ENCODE measurements at regions not wholly inside any gene's neighbourhood (a gene's known extent, or its start where the extent isn't known, plus 50 kb on each side); places are given as distances from the start of the nearest gene placed in this dataset.

DNA sequence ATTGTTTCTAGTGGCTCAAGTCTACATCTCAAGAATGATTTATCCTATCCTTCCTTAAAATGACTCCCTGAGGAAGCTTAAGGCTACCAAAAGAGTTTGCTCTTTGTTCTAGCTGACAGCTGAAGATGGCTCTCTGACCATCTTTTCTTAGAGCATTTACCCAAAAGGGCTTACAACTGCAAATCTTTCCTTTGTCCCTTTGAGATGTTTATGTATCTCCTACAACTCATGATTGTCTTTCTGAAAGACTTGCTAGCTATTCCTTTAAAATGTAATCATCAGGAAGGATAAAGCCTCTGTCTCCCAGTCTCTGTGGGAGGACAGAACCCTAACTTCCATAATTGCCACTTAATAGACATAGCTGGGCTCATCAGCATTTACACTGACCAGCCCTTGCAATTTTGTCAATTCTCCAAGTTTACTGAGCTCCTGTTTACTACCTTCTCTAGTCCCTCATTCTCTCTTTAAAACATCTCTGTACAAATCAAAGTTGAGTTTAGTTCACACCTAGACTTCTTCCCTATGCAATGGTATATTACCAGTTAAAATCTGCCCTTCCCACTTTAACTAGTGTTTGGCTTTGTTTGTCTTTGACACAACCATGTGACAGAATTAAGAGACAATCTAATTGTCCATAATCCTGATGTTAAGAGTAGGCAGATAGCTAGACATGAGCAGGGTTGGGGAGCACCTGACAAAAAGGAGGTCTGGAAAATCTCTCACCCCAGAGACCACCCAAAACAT is 188.2 kb downstream of the PTH2R start:
- H3K79me2 ChIP-seq, result no peaks in the 10 kb centered on the region
- TF ChIP-seq, protein P1, sequence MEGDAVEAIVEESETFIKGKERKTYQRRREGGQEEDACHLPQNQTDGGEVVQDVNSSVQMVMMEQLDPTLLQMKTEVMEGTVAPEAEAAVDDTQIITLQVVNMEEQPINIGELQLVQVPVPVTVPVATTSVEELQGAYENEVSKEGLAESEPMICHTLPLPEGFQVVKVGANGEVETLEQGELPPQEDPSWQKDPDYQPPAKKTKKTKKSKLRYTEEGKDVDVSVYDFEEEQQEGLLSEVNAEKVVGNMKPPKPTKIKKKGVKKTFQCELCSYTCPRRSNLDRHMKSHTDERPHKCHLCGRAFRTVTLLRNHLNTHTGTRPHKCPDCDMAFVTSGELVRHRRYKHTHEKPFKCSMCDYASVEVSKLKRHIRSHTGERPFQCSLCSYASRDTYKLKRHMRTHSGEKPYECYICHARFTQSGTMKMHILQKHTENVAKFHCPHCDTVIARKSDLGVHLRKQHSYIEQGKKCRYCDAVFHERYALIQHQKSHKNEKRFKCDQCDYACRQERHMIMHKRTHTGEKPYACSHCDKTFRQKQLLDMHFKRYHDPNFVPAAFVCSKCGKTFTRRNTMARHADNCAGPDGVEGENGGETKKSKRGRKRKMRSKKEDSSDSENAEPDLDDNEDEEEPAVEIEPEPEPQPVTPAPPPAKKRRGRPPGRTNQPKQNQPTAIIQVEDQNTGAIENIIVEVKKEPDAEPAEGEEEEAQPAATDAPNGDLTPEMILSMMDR (IDR thresholded peaks at IDR 0.05), result no peak

DNA sequence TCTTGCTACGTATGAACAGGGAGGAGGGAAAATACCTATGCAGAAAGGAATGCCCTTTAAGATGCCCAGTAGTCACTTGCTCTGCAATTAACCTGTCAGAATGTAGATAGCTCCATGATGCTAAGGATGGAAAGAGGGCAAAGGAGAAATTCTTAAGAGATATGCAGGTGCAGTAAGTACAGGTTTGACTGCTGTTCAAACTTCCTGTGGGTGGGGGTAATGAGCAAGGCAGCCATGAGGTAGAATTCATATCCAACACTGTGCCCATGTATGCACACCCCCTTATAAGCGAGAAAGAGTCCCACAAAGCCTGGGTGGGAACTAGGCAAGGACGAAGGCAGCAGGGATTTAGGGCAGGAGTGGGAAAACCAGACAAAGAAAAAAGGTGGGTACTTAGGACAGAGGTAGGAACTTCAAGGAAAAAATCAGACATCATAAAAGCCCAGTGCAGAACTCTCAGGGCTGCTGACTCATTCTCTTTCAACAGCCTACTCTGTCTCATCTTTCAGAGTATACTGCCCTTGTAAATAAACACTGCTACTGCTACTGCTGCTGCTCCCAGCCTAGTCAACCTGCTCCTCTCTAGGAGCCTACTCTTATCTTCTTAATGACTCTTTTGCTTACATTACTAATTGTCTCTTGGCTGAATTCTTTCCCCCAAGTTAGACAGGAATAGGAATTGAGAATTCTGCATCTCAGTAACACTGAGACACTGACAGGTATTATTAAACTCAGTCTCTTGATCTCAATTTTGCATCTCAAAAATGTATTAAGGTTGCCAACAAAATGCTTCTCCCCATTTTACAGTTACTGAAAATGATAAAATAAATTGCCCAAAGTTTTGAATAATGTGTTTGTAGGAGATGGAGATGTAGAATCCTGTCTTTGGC is 189.0 kb downstream of the PTH2R start:
- Histone ChIP-seq H3K36me3 (ENCODE audit: control insufficient read depth, insufficient read depth, low read length) (no peaks in the 10 kb centered on the region), H3K4me3 (ENCODE audit: low read depth, low read length) (no peak overlapping the region), H3K27me3 (ENCODE audit: control insufficient read depth, insufficient read depth, low read length) (no peaks in the 10 kb centered on the region), H3K27ac (no peak overlapping the region), H2AFZ (no peak overlapping the region), H3K9ac (no peak overlapping the region), H3K9me3 (ENCODE audit: control insufficient read depth, low read length) (no peaks in the 10 kb centered on the region), H3K79me2 (no peaks in the 10 kb centered on the region), H3K4me2 (ENCODE audit: low read length) (no peak overlapping the region), H3K4me1 (no peaks in the 10 kb centered on the region)
- TF ChIP-seq, protein P1 (IDR thresholded peaks at IDR 0.05), result no peak

More for the DNA sequence above, 188.2 kb downstream of the PTH2R start:
- Histone ChIP-seq H3K27ac (no peak overlapping the region), H3K36me3 (ENCODE audit: control insufficient read depth, insufficient read depth, low read length) (no peaks in the 10 kb centered on the region), H3K27me3 (ENCODE audit: control insufficient read depth, insufficient read depth, low read length) (no peaks in the 10 kb centered on the region), H3K9me3 (ENCODE audit: control insufficient read depth, low read length) (no peaks in the 10 kb centered on the region), H3K4me1 (no peaks in the 10 kb centered on the region), H3K4me3 (ENCODE audit: low read depth, low read length) (no peak overlapping the region), H3K9ac (no peak overlapping the region), H2AFZ (no peak overlapping the region), H3K4me2 (ENCODE audit: low read length) (no peak overlapping the region)

DNA sequence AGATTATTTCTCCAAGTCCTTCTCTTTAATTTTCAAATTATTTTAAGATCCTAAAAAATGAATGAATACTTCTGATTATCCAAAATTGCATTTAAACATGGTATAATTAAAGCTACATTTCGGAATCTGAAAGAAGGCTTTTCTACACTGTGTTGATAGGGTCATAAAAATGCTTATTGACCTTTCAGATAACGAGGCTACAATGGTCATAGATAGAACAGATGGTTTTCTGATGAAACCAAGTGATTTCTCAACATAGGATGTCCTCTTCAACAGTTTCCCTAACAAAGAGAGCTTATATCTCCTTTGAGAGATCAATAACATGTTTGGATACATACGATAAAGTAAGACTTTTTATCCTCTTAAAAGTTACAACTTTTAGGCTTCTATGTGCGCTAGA is 201.1 kb downstream of the PTH2R start:
- no peak overlapping the region for H3K9ac ChIP-seq
- no peaks in the 10 kb centered on the region for H3K36me3 ChIP-seq (ENCODE audit: control insufficient read depth, insufficient read depth, low read length)
- no peaks in the 10 kb centered on the region for H3K9me3 ChIP-seq (ENCODE audit: control insufficient read depth, low read length)
- no peak overlapping the region for H3K27ac ChIP-seq
- H3K79me2 ChIP-seq, result no peaks in the 10 kb centered on the region
- H2AFZ ChIP-seq, result no peak overlapping the region
- H3K4me3 ChIP-seq (ENCODE audit: low read depth, low read length), result no peak overlapping the region
- H3K27me3 ChIP-seq (ENCODE audit: control insufficient read depth, insufficient read depth, low read length), result no peaks in the 10 kb centered on the region
- no peaks in the 10 kb centered on the region for H3K4me1 ChIP-seq
- H3K4me2 ChIP-seq (ENCODE audit: low read length), result no peak overlapping the region
- TF ChIP-seq, protein P1 (IDR thresholded peaks at IDR 0.05), result no peak

DNA sequence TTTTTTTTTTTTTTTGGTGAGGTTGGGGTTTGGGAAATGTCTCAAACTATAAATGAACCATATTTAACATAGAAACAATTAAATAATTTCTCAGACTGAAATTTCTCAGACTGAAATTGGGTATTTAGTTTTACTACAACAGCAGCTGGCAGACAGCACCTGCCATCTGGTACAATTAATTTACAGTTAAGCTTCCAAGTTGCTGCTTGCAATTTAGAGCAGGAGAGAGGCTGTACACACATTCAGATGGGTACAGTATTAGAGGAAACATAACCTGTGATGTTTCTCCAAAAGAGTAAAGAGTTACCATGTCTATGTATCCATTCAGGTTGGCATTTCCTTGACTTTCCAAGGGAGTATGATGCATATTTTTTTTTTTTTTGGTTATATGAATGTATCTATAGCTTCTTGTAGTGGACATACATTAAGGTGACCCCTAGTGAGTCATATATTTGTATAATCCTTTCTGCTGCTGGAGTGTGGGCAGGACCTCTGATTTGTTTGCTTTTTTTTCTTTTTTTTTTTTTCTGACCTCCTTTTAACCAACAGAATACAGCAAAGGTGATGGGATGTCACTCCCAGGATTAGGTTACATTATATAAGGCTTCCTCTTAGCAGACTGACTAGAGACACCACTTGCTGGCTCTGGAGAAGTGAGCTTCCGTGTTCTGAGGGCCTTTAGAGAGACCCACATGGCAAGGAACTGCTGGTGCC is 201.7 kb downstream of the PTH2R start:
- TF ChIP-seq, protein P1 (IDR thresholded peaks at IDR 0.05), result no peak
- Histone ChIP-seq H3K27ac (no peak overlapping the region), H3K27me3 (ENCODE audit: control insufficient read depth, insufficient read depth, low read length) (no peaks in the 10 kb centered on the region), H3K4me3 (ENCODE audit: low read depth, low read length) (no peak overlapping the region), H3K9ac (no peak overlapping the region), H3K4me2 (ENCODE audit: low read length) (no peak overlapping the region), H3K79me2 (no peaks in the 10 kb centered on the region), H2AFZ (no peak overlapping the region), H3K4me1 (no peaks in the 10 kb centered on the region), H3K36me3 (ENCODE audit: control insufficient read depth, insufficient read depth, low read length) (no peaks in the 10 kb centered on the region), H3K9me3 (ENCODE audit: control insufficient read depth, low read length) (no peaks in the 10 kb centered on the region)
